K562 (cell line): ENCODE measurements at regions not wholly inside any gene's neighbourhood (a gene's known extent, or its start where the extent isn't known, plus 50 kb on each side); places are given as distances from the start of the nearest gene placed in this dataset.

ENCODE experiments used
- ATAC-seq: fragments of 200-7000 bp; cut with Tn5 transposase; 3 replicates; pipeline ENCODE4 v1.9.1; 2020; ENCODE audit warnings: moderate library complexity
- BruUV-seq: library from RNA; stranded (reverse); fragments of 400-500 nt; replicated peaks from 2 replicates; lab custom pipeline; 2021; lab: Mats Ljungman, UMichigan
- CTCF ChIA-PET: fragments of 300-600 bp; formaldehyde crosslinking; extraction: SDS; loops from one replicate; lab custom pipeline; 2021; ENCODE audit warnings: low intra/inter-chr PET ratio; lab: Yijun Ruan, JAX
- POLR2A ChIA-PET: fragments of 300-600, 350-650 bp; sonication (Branson Sonifier 250); formaldehyde crosslinking; extraction: SDS; loops from one replicate; lab custom pipeline; 2021; ENCODE audit warnings: antibody characterized with exemption, inconsistent platforms; lab: Yijun Ruan, JAX
- DNase-seq, 4 experiments: peaks; one replicate each; pipeline versions ENCODE4 v3.0.0 to v3.0.0-alpha.2; 2011 to 2018; ENCODE audit warnings: low spot score in 3 of 4, mixed read lengths in 3 of 4; ENCODE audit errors: extremely low read depth in 1 of 4
- FAIRE-seq: peaks from 2 replicates; lab custom pipeline; 2011; peaks lifted over from hg19 to GRCh38; lab: Jason Lieb, UNC
- H2AFZ ChIP-seq: 2 replicates; pipeline ENCODE4 v1.6.0; 2011; ENCODE audit warnings: low read depth, low read length, control low read depth, inconsistent platforms
- H3K27ac ChIP-seq: fragments of 200-600 bp; 3 replicates; pipeline ENCODE4 v1.8.0; 2011; ENCODE audit warnings: low read depth, mild to moderate bottlenecking, control low read depth, inconsistent platforms, low read length, moderate library complexity, mixed read lengths; ENCODE audit errors: extremely low read depth
- H3K27me3 ChIP-seq, 2 experiments: fragments of 300-600 bp in 1 of 2; 2 replicates in 1 of 2; 3 replicates in 1 of 2; pipeline versions ENCODE4 v1.6.0 to v1.8.0; 2011; ENCODE audit warnings: inconsistent platforms in 2 of 2, low read length in 2 of 2, mild to moderate bottlenecking in 1 of 2, mixed read lengths in 1 of 2, moderate library complexity in 1 of 2; ENCODE audit not compliant: control insufficient read depth in 2 of 2, insufficient read depth in 2 of 2
- H3K36me3 ChIP-seq: fragments of 300-600 bp; 3 replicates; pipeline ENCODE4 v1.8.0; 2011; ENCODE audit warnings: mild to moderate bottlenecking, low read length, inconsistent platforms; ENCODE audit not compliant: control insufficient read depth, insufficient read depth
- H3K4me1 ChIP-seq, 2 experiments: fragments of 200-600 bp in 1 of 2; replicated peaks in 1 of 2; 2 replicates in 1 of 2; 3 replicates in 1 of 2; pipeline versions ENCODE4 v1.5.1 to v1.8.0; 2011; ENCODE audit warnings: inconsistent platforms in 2 of 2, low read length in 2 of 2, mild to moderate bottlenecking in 1 of 2, mixed read lengths in 1 of 2, moderate library complexity in 1 of 2; ENCODE audit not compliant: control insufficient read depth in 2 of 2, insufficient read depth in 2 of 2
- H3K4me2 ChIP-seq: 2 replicates; pipeline ENCODE4 v1.6.1; 2011; ENCODE audit warnings: low read length, control low read depth, inconsistent platforms, mixed read lengths; ENCODE audit not compliant: insufficient read depth
- H3K4me3 ChIP-seq: fragments of 200-600 bp; sonication (generic), shearing (Covaris generic); 2 replicates; pipeline ENCODE4 v1.5.1; 2016; ENCODE audit warnings: control low read depth, inconsistent platforms
- H3K79me2 ChIP-seq: fragments of 200-600 bp; 3 replicates; pipeline ENCODE4 v1.8.0; 2011; ENCODE audit warnings: low read length, inconsistent platforms; ENCODE audit not compliant: control insufficient read depth, insufficient read depth
- H3K9ac ChIP-seq, 2 experiments: 2 replicates each; pipeline versions ENCODE4 v1.6.0 to v1.6.1; 2011; ENCODE audit warnings: low read depth in 2 of 2, low read length in 2 of 2, control low read depth in 1 of 2, inconsistent platforms in 1 of 2, mild to moderate bottlenecking in 1 of 2, mixed read lengths in 1 of 2; ENCODE audit not compliant: insufficient read depth in 1 of 2
- H3K9me1 ChIP-seq: one replicate; pipeline ENCODE4 v1.6.0; 2011; ENCODE audit warnings: inconsistent platforms, mild to moderate bottlenecking, low read length, moderate library complexity; ENCODE audit not compliant: control insufficient read depth, insufficient read depth
- H3K9me3 ChIP-seq: replicated peaks from 2 replicates; pipeline ENCODE4 v1.5.1; 2011; ENCODE audit warnings: low read depth, low read length, inconsistent platforms; ENCODE audit not compliant: control insufficient read depth, insufficient read depth
- H4K20me1 ChIP-seq: replicated peaks from 2 replicates; pipeline ENCODE4 v1.6.1; 2011; ENCODE audit warnings: low read length, inconsistent platforms, mixed read lengths; ENCODE audit not compliant: control insufficient read depth, insufficient read depth
- CAMTA2 ChIP-seq: fragments of 250-450 bp; sonication (Bioruptor Pico); conservative IDR thresholded peaks from 2 replicates; pipeline ENCODE4 v1.5.1; 2022
- CBFA2T3 ChIP-seq: fragments of 450-650 bp; IDR thresholded peaks from 2 replicates; pipeline ENCODE4 v1.6.1; 2017
- DPF2 ChIP-seq: fragments of 450-650 bp; IDR thresholded peaks from 2 replicates; pipeline ENCODE4 v1.6.1; 2016
- ELF1 ChIP-seq: fragments of 200-800 bp; sonication (Bioruptor generic); IDR thresholded peaks from 2 replicates; pipeline ENCODE4 v1.6.1; 2016; ENCODE audit warnings: missing genetic modification characterization, missing compliant biosample characterization
- HDAC3 ChIP-seq: fragments of 450-650 bp; IDR thresholded peaks from 2 replicates; pipeline ENCODE4 v1.6.1; 2018; ENCODE audit warnings: borderline replicate concordance, mild to moderate bottlenecking, moderate library complexity; ENCODE audit not compliant: partially characterized antibody
- HMGN3 ChIP-seq: IDR thresholded peaks from 2 replicates; pipeline ENCODE4 v1.6.1; 2011; ENCODE audit warnings: borderline replicate concordance, low read depth, mild to moderate bottlenecking, mixed read lengths, low read length; ENCODE audit not compliant: insufficient read length; ENCODE audit errors: extremely low read depth
- HNRNPUL1 ChIP-seq: fragments of 200-400 bp; formaldehyde crosslinking; IDR thresholded peaks from 2 replicates; pipeline ENCODE4 v1.6.1; 2017; ENCODE audit warnings: low read length
- NFE2 ChIP-seq: IDR thresholded peaks from 2 replicates; pipeline ENCODE4 v1.6.1; 2014; ENCODE audit warnings: antibody characterized with exemption, low read depth
- NFE2L1 ChIP-seq: fragments of 450-650 bp; IDR thresholded peaks from 2 replicates; pipeline ENCODE4 v1.6.1; 2016; ENCODE audit warnings: missing genetic modification characterization, low read depth, mild to moderate bottlenecking, missing compliant biosample characterization, moderate library complexity, borderline replicate concordance
- NR2C1 ChIP-seq, 2 experiments: fragments of 450-650 bp; IDR thresholded peaks; 2 replicates each; pipeline ENCODE4 v1.6.1; 2017; ENCODE audit warnings: mild to moderate bottlenecking in 2 of 2, antibody characterized with exemption in 1 of 2, inconsistent platforms in 1 of 2, missing compliant biosample characterization in 1 of 2, missing genetic modification characterization in 1 of 2
- SAFB2 ChIP-seq: fragments of 200-400 bp; formaldehyde crosslinking; IDR thresholded peaks from 2 replicates; pipeline ENCODE4 v1.6.1; 2018; ENCODE audit warnings: borderline replicate concordance, low read length, low read depth, moderate library complexity; ENCODE audit not compliant: severe bottlenecking
- ZC3H4 ChIP-seq: sonication (generic); formaldehyde crosslinking; IDR thresholded peaks from 2 replicates; pipeline ENCODE4 v1.9.0; 2021; ENCODE audit warnings: missing genetic modification reagents, borderline replicate concordance
- ZNF778 ChIP-seq: fragments of 450-650 bp; formaldehyde crosslinking; IDR thresholded peaks from 2 replicates; pipeline ENCODE4 v1.4.0; 2020; ENCODE audit warnings: mild to moderate bottlenecking, moderate library complexity
- ZZZ3 ChIP-seq: fragments of 450-650 bp; IDR thresholded peaks from 2 replicates; pipeline ENCODE4 v1.6.1; 2016; ENCODE audit warnings: antibody characterized with exemption, mild to moderate bottlenecking, moderate library complexity
- WGBS: fragments of 100-300 bp; shearing (Covaris generic); methylation state at CpG from one replicate; pipeline ENCODE4 v1.1.6; 2016; ENCODE audit warnings: low coverage, mixed read lengths; ENCODE audit not compliant: insufficient coverage; ENCODE audit errors: missing lambda C conversion rate; 5-methylcytosine and 5-hydroxymethylcytosine counted together
- in situ Hi-C: fragments of 300-500 bp; cut with MboI; formaldehyde crosslinking; loops from 4 replicates; pipeline ENCODE4 v1.15.0; 2018; ENCODE audit warnings: inconsistent platforms, mixed read lengths
- intact Hi-C: fragments of 100-400 bp; cut with micrococcal nuclease; formaldehyde crosslinking; loops from 2 replicates; pipeline ENCODE4 v1.14.2; 2022
- TF ChIP-seq, protein P1 (sequence below): sonication (generic); formaldehyde crosslinking; IDR thresholded peaks from 2 replicates; pipeline ENCODE4 v1.8.0; 2022; ENCODE audit warnings: mild to moderate bottlenecking, missing genetic modification reagents

DNA sequence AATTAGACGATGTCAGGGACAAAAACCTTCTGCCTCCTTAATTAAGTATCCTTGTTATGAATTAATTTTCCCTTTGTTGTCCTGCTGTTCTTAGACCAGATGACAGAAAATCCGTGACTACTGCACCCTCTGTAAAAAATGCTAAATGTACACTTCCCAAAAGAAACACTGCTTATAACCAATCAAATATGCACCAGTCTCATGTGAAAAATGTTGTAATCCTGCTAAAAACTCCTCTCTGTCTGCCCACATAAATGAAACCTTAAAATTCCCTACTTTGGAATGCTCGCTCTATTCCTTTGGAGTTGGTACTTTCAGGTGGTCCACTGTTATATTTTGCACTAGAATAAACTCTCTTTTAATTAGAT, 366.8 kb upstream of the CCDC179 start:
- FAIRE-seq, result no peak

GRCh38 chr11:23232652-23233051, 372.4 kb upstream of the CCDC179 start:
- BruUV-seq, result no TSS peak

More for the DNA sequence above, 366.8 kb upstream of the CCDC179 start:
- intact Hi-C loops (no loop called here), in situ Hi-C loops (no loop called here)
- H3K9me1 ChIP-seq, result no peaks in the 10 kb centered on the region
- ATAC-seq (no peak), DNase-seq (no peak)
- no peaks in the 10 kb centered on the region for H3K79me2 ChIP-seq
- H3K4me2 ChIP-seq, result no peak overlapping the region
- H3K4me1 ChIP-seq, result no peaks in the 10 kb centered on the region
- ChIA-PET CTCF (no interaction called here), POLR2A (no interaction called here)
- H3K4me3 ChIP-seq, result no peak overlapping the region
- no peaks in the 10 kb centered on the region for H3K27me3 ChIP-seq
- WGBS, result 0% methylated on average over 3 of the region's 3 CpGs
- no peaks in the 10 kb centered on the region for H3K36me3 ChIP-seq
- BruUV-seq, result no TSS peak
- H3K27ac ChIP-seq, result no peak overlapping the region
- H2AFZ ChIP-seq, result no peak overlapping the region
- no peak overlapping the region for H3K9ac ChIP-seq
- H3K9me3 ChIP-seq, result no peaks in the 10 kb centered on the region
- no peak for TF ChIP-seq HNRNPUL1
- no peaks in the 10 kb centered on the region for H4K20me1 ChIP-seq

More at GRCh38 chr11:23232652-23233051, 372.4 kb upstream of the CCDC179 start:
- H3K27ac ChIP-seq, result no peak overlapping the region
- no peaks in the 10 kb centered on the region for H3K36me3 ChIP-seq
- no peak overlapping the region for H3K4me2 ChIP-seq
- ChIA-PET POLR2A (no interaction called here), CTCF (no interaction called here)
- TF ChIP-seq, protein P1, sequence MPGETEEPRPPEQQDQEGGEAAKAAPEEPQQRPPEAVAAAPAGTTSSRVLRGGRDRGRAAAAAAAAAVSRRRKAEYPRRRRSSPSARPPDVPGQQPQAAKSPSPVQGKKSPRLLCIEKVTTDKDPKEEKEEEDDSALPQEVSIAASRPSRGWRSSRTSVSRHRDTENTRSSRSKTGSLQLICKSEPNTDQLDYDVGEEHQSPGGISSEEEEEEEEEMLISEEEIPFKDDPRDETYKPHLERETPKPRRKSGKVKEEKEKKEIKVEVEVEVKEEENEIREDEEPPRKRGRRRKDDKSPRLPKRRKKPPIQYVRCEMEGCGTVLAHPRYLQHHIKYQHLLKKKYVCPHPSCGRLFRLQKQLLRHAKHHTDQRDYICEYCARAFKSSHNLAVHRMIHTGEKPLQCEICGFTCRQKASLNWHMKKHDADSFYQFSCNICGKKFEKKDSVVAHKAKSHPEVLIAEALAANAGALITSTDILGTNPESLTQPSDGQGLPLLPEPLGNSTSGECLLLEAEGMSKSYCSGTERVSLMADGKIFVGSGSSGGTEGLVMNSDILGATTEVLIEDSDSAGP, result no peak
- no peak for TF ChIP-seq ZZZ3
- no peak for TF ChIP-seq ELF1 (tag)
- no peak for TF ChIP-seq HMGN3
- no peak for TF ChIP-seq NFE2L1 (tag)
- TF ChIP-seq SAFB2, result no peak
- no peak for TF ChIP-seq DPF2
- TF ChIP-seq ZNF778 (CRISPR knock-in tag), result no peak
- no peak for TF ChIP-seq NFE2
- no peak for TF ChIP-seq HDAC3
- TF ChIP-seq CBFA2T3, result no peak
- TF ChIP-seq CAMTA2 (CRISPR knock-in tag), result no peak
- TF ChIP-seq ZC3H4, result no peak
- TF ChIP-seq NR2C1 (IDR thresholded peaks at IDR 0.05), result no peak
- TF ChIP-seq NR2C1 (tag; IDR thresholded peaks at IDR 0.05), result no peak
- intact Hi-C loops, result no loop called here
- H3K4me3 ChIP-seq, result no peak overlapping the region
- no peak overlapping the region for H2AFZ ChIP-seq
- H3K79me2 ChIP-seq, result no peaks in the 10 kb centered on the region
- no peaks in the 10 kb centered on the region for H3K27me3 ChIP-seq
- no peaks in the 10 kb centered on the region for H3K9me1 ChIP-seq
- no peaks in the 10 kb centered on the region for H4K20me1 ChIP-seq
- DNase-seq, result no peak
- H3K9ac ChIP-seq, result no peak overlapping the region
- H3K4me1 ChIP-seq, result no peaks in the 10 kb centered on the region
- in situ Hi-C loops, result no loop called here
- no peak for FAIRE-seq
- ATAC-seq, result no peak
- no peaks in the 10 kb centered on the region for H3K9me3 ChIP-seq
